GM21423 (cell line): ENCODE measurements at regions not wholly inside any gene's neighbourhood (a gene's known extent, or its start where the extent isn't known, plus 50 kb on each side); places are given as distances from the start of the nearest gene placed in this dataset.
"Not testable (repeated sequence)": the region's sequence is repeated elsewhere in the genome, so short reads cannot be mapped to it uniquely, and the experiment has no call there.

Experiments used
- ATAC-seq: cut with Tn5 transposase; IDR thresholded peaks from one replicate; pipeline ENCODE4 v1.9.1; 2021; ENCODE audit warnings: mild to moderate bottlenecking, moderate library complexity; ENCODE audit not compliant: unreplicated experiment

DNA sequence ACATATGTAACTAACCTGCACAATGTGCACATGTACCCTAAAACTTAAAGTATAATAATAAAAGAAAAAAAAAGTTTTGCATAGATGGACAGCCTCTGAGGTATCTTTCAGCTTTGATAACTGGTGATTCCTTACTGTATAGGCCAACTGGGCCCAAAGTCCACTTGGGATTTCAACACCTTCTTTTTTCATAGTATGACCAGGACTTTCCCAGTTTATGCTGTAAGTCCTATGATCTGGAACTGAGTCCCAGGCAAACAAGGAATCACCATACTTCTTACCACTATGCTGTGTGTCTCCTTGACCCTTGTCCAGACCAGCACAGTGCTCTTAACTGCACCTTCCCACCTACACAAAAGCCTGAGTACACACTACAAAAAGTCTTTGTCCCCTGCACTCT, 205.1 kb upstream of the RBBP8 start:
- ATAC-seq: no peak

DNA sequence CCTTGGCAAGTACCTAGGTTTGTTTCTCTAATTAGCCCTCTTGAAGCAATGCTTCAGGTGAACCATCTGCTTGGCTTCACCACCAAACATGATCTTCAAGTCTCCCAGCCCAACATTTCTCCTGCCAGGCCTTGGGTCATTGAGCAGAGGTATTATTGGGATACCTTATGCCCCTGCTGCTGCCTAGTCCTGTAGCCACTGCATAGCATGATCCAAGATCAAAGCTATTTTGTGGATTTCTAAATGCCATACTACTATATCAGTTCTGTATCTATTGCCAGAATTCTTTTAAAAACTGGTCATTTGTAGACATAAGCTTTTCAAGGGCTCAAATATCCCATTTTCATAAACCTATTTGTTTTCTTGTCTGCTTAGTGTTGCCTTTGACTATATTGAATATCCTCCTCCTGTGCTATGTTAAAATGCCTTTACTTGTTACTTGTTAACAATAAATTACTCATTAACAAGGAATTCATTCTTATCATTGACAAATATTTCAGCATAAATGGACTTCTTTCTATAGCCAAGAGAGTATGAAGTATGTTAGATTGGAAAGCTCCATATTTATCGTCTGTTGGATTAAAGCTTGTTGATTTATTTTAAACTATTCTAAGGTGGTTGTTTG, 204.5 kb upstream of the RBBP8 start:
- ATAC-seq: no peak

- ATAC-seq: no peak
These were observed 201.7 kb upstream of the RBBP8 start for GRCh38 chr18:22731398-22731797.

GRCh38 chr18:22734105-22734661, 198.9 kb upstream of the RBBP8 start:
- no peak for ATAC-seq

- ATAC-seq: no peak
These were observed 198.1 kb upstream of the RBBP8 start for GRCh38 chr18:22734791-22735627.

DNA sequence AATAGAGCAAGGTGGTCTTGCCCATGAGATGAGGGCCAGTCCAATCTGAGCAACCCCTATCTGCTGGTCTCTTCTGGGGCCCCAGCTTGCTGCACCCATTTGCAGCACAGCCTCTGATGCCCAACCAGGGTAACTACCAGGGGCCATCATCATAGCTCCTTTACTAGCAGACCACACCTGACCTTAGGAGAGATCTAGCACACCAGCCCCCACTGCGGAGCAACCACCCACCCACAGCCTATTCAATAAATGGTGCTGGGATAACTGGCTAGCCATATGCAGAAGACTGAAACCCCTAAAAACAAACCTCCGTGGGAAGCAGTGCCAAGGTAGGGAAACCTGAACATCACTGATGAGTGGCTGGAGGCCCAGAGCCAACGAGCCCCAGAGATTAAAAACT, 196.1 kb upstream of the RBBP8 start:
- no peak for ATAC-seq

- no peak for ATAC-seq
These were observed 194.0 kb upstream of the RBBP8 start for GRCh38 chr18:22739061-22739642.

- ATAC-seq: no peak
These were observed 193.3 kb upstream of the RBBP8 start for GRCh38 chr18:22739789-22740188.

DNA sequence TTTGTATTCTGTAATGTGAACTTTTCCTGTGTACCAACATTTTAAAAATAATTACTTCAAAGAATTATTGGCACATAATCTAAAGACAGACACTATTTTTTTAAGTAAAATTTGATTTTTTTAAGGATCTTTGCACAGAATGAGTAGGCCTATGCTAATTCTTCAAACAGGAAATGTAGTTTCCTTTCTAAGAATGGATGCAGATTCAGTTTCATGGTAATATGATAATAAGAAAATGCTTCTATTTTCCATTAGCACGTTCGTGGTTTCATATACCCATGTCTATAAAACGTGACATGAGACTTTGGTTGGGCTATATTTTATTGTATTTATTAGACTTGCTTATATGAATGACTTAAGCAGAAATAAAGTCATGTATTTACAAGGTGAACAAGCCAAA, 191.8 kb upstream of the RBBP8 start:
- no peak for ATAC-seq

- ATAC-seq: no peak
These were observed 190.7 kb upstream of the RBBP8 start for GRCh38 chr18:22742409-22742808.

- ATAC-seq: no peak
These were observed 187.2 kb upstream of the RBBP8 start for GRCh38 chr18:22745966-22746365.

DNA sequence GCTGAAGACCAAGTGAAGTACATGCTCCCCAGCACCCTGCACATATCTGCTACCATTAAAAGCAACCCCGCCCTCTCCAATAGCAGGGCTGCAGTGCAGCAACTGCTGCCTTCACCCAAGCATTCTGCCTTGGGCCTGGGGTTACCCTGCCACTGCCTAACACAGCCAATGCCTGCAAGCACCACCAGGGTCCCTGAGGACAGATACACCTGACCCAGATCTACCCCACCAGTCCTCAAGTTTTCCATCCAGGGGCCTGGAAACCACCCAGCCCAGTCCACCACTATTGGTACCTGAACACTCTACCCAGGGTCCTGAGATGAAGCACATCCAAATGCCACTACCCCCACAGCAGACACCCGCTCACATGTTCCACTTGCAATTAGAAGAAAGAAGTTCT, 181.1 kb upstream of the RBBP8 start:
- no peak for ATAC-seq

- ATAC-seq: no peak
These were observed 179.8 kb upstream of the RBBP8 start for GRCh38 chr18:22753130-22753831.

GRCh38 chr18:22764005-22764404, 169.1 kb upstream of the RBBP8 start:
- not testable (repeated sequence) for ATAC-seq

DNA sequence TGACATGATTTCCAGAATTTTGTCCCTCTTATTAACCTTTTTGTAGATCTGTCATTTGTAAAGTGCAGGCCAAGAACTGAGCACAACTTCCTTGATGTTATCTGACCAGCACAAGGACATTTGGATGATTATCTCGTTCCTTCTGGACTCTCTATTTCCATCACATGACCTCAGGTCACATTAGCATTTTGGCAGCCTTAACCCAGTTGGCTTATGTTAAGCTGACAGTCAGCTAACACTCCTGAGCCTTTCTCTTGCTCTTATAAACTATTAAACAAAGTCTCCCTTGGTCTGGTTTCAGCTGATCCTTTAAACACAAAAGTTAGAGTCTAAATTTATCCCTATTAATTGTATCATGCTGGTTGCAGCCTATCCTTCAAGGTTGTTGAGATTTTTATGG, 167.2 kb upstream of the RBBP8 start:
- no peak for ATAC-seq

- no peak for ATAC-seq
These were observed 165.5 kb upstream of the RBBP8 start for GRCh38 chr18:22767653-22768052.

- ATAC-seq: no peak
These were observed 159.2 kb upstream of the RBBP8 start for GRCh38 chr18:22773944-22774343.

GRCh38 chr18:22778996-22779395, 154.1 kb upstream of the RBBP8 start:
- ATAC-seq: no peak

GRCh38 chr18:22783245-22783644, 149.9 kb upstream of the RBBP8 start:
- no peak for ATAC-seq

DNA sequence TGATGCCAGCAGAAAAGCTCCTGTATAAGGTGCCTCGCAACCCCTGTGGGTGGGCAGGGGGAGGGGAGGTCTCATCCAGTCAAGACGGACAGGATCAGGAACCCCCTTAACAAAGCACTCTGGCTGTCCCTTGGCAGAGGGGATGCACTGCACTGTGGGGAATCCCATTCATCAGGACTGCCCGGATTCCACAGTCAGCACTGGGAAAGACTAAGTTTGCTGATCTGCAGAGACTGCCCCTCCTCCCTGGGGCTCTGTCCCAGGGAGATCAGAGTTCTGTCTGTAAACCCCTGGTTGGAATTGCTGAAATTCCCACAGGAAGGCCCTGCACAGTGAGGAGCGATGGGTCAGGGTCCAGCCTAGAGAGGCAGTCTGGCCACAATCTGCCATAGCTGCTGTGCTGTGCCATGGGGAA, 149.5 kb upstream of the RBBP8 start:
- ATAC-seq: no peak

DNA sequence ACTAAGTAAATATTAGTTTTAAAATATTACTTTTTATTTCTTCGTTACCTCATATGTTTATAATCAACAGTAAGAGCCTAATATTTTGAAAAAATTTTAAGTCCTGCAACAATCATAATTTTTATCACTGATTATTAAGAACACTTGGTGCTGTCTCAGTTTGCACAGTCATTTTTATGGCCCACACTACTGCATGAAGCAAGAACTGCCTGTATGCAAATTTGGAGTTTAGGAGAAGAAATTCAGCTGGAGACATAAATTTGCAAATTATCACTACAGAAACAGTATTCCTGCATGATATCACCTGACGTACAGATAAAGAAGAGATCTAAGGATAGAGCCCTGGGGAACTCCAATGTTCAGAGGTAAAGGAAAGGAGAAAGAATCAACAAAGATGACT, 144.1 kb upstream of the RBBP8 start:
- ATAC-seq: no peak
